ENCODE measurements at regions not wholly inside any gene's neighbourhood (a gene's known extent, or its start where the extent isn't known, plus 50 kb on each side); places are given as distances from the start of the nearest gene placed in this dataset.

DNA sequence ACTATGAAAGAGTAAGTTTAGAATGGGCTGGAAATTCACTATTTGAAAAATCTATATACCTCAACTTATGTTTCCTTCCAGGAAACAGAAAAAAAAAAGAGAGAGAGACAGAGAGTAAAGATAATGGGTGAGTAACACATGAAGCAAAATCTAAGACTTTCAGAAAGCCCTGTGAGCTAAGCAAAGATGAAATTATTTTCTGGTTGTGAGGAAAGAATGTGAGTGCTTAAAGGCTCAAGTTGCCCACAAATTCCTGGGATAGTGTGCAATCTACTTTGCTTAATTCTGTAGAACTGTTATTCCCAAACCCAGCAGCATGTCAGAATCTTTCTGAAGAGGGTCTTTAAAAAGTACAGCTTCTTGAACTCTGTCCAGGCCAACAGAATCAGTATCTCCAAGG is 337.7 kb upstream of the AGTR1 start:
- Mint-ChIP-seq H3K27ac (ENCODE audit: unreplicated experiment) (peak overlapping the region; percentile 42), H3K27me3 (ENCODE audit: low read depth, unreplicated experiment) (no peaks in the 10 kb centered on the region), H3K4me3 (ENCODE audit: unreplicated experiment) (no peak overlapping the region), H3K4me1 (ENCODE audit: low read depth, unreplicated experiment) (peaks cover 8% of the 10 kb centered on the region), H3K9me3 (ENCODE audit: unreplicated experiment) (peaks cover 2% of the 10 kb centered on the region), H3K36me3 (ENCODE audit: low read depth, unreplicated experiment) (no peaks in the 10 kb centered on the region)
- TF ChIP-seq, protein P1, sequence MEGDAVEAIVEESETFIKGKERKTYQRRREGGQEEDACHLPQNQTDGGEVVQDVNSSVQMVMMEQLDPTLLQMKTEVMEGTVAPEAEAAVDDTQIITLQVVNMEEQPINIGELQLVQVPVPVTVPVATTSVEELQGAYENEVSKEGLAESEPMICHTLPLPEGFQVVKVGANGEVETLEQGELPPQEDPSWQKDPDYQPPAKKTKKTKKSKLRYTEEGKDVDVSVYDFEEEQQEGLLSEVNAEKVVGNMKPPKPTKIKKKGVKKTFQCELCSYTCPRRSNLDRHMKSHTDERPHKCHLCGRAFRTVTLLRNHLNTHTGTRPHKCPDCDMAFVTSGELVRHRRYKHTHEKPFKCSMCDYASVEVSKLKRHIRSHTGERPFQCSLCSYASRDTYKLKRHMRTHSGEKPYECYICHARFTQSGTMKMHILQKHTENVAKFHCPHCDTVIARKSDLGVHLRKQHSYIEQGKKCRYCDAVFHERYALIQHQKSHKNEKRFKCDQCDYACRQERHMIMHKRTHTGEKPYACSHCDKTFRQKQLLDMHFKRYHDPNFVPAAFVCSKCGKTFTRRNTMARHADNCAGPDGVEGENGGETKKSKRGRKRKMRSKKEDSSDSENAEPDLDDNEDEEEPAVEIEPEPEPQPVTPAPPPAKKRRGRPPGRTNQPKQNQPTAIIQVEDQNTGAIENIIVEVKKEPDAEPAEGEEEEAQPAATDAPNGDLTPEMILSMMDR (IDR thresholded peaks at IDR 0.05; ENCODE audit: insufficient read depth, low read depth, low read length) = no peak
- TF ChIP-seq EZH2 (IDR thresholded peaks at IDR 0.05; ENCODE audit: insufficient read depth, low read length) = no peak
- FAIRE-seq (peak; percentile 17), DNase-seq (ENCODE audit: low read depth) (peak; percentile 76)
- no peak overlapping the region for H3K4me2 ChIP-seq (ENCODE audit: low read length)
- no peaks in the 10 kb centered on the region for H3K4me1 ChIP-seq (ENCODE audit: insufficient read depth, low read length)
- no peaks in the 10 kb centered on the region for H3K36me3 ChIP-seq (ENCODE audit: insufficient read depth, low read length)
- H2AFZ ChIP-seq (ENCODE audit: low read depth, low read length) = no peak overlapping the region
- H3K27me3 ChIP-seq (ENCODE audit: insufficient read depth, low read length) = no peaks in the 10 kb centered on the region
- no peaks in the 10 kb centered on the region for H3K79me2 ChIP-seq (ENCODE audit: insufficient read depth, low read length)
- H4K20me1 ChIP-seq (ENCODE audit: insufficient read depth, low read length) = no peaks in the 10 kb centered on the region
- H3K9ac ChIP-seq (ENCODE audit: low read length) = no peak overlapping the region
- H3K9me3 ChIP-seq (ENCODE audit: insufficient read depth, low read depth, low read length) = no peaks in the 10 kb centered on the region
- H3K4me3 ChIP-seq (ENCODE audit: insufficient read depth, low read depth, low read length) = no peak overlapping the region
- no peak overlapping the region for H3K27ac ChIP-seq (ENCODE audit: low read depth, low read length)

DNA sequence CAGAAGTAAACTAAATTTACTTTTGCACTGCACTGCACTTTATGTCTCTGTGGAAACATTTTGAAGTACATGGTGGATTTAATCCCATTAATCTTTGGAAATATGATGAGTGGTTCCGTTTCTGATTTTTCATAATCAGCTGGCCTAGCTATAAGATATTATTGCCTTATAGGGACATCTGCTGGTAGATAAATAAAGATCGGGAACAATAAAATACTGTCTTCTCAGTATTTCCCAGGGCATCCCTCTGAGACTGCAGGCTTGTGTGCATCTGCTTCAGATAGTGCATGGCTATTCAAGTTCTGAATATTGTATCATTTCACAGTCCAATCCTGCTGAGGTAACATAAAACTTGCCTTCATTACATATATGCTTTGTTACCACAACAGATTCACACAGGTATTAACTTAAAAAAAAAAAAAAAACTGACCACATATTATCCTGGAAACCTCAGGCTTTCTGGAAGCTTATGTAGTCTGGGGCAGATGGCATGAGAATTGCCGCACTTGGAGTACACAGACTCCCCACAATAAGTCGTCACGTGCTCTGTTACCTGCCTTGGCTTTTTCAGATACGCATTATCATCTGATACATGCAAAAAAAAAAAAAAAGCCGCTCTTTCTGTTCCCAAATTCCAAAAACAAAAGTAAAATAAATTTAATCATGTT is 330.8 kb upstream of the AGTR1 start:
- H3K27ac Mint-ChIP-seq (ENCODE audit: unreplicated experiment) = no peak overlapping the region
- H4K20me1 ChIP-seq (ENCODE audit: insufficient read depth, low read length) = no peaks in the 10 kb centered on the region
- no peak overlapping the region for H3K4me3 Mint-ChIP-seq (ENCODE audit: unreplicated experiment)
- FAIRE-seq = no peak
- H3K79me2 ChIP-seq (ENCODE audit: insufficient read depth, low read length) = no peaks in the 10 kb centered on the region
- no peak overlapping the region for H3K9ac ChIP-seq (ENCODE audit: low read length)
- H3K4me2 ChIP-seq (ENCODE audit: low read length) = no peak overlapping the region
- no peak for TF ChIP-seq EZH2 (IDR thresholded peaks at IDR 0.05; ENCODE audit: insufficient read depth, low read length)
- TF ChIP-seq, protein P1 (IDR thresholded peaks at IDR 0.05; ENCODE audit: insufficient read depth, low read depth, low read length) = peak; percentile 21
- H3K27me3 Mint-ChIP-seq (ENCODE audit: low read depth, unreplicated experiment) = no peaks in the 10 kb centered on the region
- H3K9me3 Mint-ChIP-seq (ENCODE audit: unreplicated experiment) = peaks cover 2% of the 10 kb centered on the region
- H3K36me3 Mint-ChIP-seq (ENCODE audit: low read depth, unreplicated experiment) = no peaks in the 10 kb centered on the region
- H3K27ac ChIP-seq (ENCODE audit: low read depth, low read length) = no peak overlapping the region
- H3K4me3 ChIP-seq (ENCODE audit: insufficient read depth, low read depth, low read length) = no peak overlapping the region
- H3K9me3 ChIP-seq (ENCODE audit: insufficient read depth, low read depth, low read length) = no peaks in the 10 kb centered on the region
- H3K4me1 Mint-ChIP-seq (ENCODE audit: low read depth, unreplicated experiment) = no peaks in the 10 kb centered on the region
- no peaks in the 10 kb centered on the region for H3K27me3 ChIP-seq (ENCODE audit: insufficient read depth, low read length)
- no peak for DNase-seq (ENCODE audit: low read depth)
- H3K36me3 ChIP-seq (ENCODE audit: insufficient read depth, low read length) = no peaks in the 10 kb centered on the region
- no peaks in the 10 kb centered on the region for H3K4me1 ChIP-seq (ENCODE audit: insufficient read depth, low read length)
- H2AFZ ChIP-seq (ENCODE audit: low read depth, low read length) = no peak overlapping the region

DNA sequence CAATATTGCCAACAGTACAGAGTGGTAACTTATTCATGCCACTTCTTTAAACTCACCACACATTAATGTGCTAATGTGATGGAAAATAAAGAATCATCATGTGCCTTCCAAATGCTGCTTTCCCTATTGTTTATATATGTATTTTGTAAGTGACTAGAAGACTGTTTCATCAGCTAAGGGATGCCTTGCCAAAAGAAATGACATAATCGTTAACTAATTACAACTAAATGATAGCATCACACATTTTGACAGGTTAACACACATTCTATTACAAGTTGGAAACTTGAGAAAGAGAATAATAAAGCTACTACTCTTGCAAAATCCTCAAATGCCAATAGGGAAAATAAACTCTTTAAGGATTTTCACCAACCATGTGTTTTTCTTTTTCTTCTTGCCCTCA is 329.9 kb upstream of the AGTR1 start:
- Histone ChIP-seq H3K27me3 (ENCODE audit: insufficient read depth, low read length) (no peaks in the 10 kb centered on the region), H3K79me2 (ENCODE audit: insufficient read depth, low read length) (no peaks in the 10 kb centered on the region), H3K9ac (ENCODE audit: low read length) (no peak overlapping the region), H3K4me1 (ENCODE audit: insufficient read depth, low read length) (no peaks in the 10 kb centered on the region), H4K20me1 (ENCODE audit: insufficient read depth, low read length) (no peaks in the 10 kb centered on the region), H3K4me3 (ENCODE audit: insufficient read depth, low read depth, low read length) (no peak overlapping the region), H2AFZ (ENCODE audit: low read depth, low read length) (no peak overlapping the region), H3K27ac (ENCODE audit: low read depth, low read length) (no peak overlapping the region), H3K4me2 (ENCODE audit: low read length) (no peak overlapping the region), H3K9me3 (ENCODE audit: insufficient read depth, low read depth, low read length) (no peaks in the 10 kb centered on the region), H3K36me3 (ENCODE audit: insufficient read depth, low read length) (no peaks in the 10 kb centered on the region)
- Mint-ChIP-seq H3K9me3 (ENCODE audit: unreplicated experiment) (peaks cover 2% of the 10 kb centered on the region), H3K36me3 (ENCODE audit: low read depth, unreplicated experiment) (no peaks in the 10 kb centered on the region), H3K27ac (ENCODE audit: unreplicated experiment) (no peak overlapping the region), H3K4me3 (ENCODE audit: unreplicated experiment) (no peak overlapping the region), H3K4me1 (ENCODE audit: low read depth, unreplicated experiment) (peaks cover 5% of the 10 kb centered on the region), H3K27me3 (ENCODE audit: low read depth, unreplicated experiment) (no peaks in the 10 kb centered on the region)
- FAIRE-seq = no peak
- no peak for TF ChIP-seq EZH2 (IDR thresholded peaks at IDR 0.05; ENCODE audit: insufficient read depth, low read length)
- TF ChIP-seq, protein P1 (IDR thresholded peaks at IDR 0.05; ENCODE audit: insufficient read depth, low read depth, low read length) = no peak
- DNase-seq (ENCODE audit: low read depth) = no peak
